ENCODE measurements at regions not wholly inside any gene's neighbourhood (a gene's known extent, or its start where the extent isn't known, plus 50 kb on each side); places are given as distances from the start of the nearest gene placed in this dataset.
"Not testable (repeated sequence)": the region's sequence is repeated elsewhere in the genome, so short reads cannot be mapped to it uniquely, and the experiment has no call there.

GRCh38 chr6:167221400-167222201 lies 63.8 kb upstream of the GPR31 start:
- no peaks in the 10 kb centered on the region for H3K9me3 ChIP-seq (ENCODE audit: control insufficient read depth in 2 of 3, insufficient read depth in 1 of 3, low read length in 3 of 3)
- DNase-seq (peak in 1 of 5 donors; percentile 49), FAIRE-seq (no peak)
- H3K27ac ChIP-seq (ENCODE audit: low read depth in 2 of 2, low read length in 2 of 2), result no peak overlapping the region
- no peak overlapping the region for H3K9ac ChIP-seq (ENCODE audit: low read length in 3 of 3)
- H3K27me3 ChIP-seq (ENCODE audit: control insufficient read depth, insufficient read depth, low read length), result no peaks in the 10 kb centered on the region
- intact Hi-C loops (cut with DNase I), result no loop called here
- H3K4me3 ChIP-seq (ENCODE audit: low read length in 3 of 3), result no peak overlapping the region
- TF ChIP-seq CTCF (IDR thresholded peaks at IDR 0.05; ENCODE audit: borderline replicate concordance, extremely low read depth, insufficient read depth), result no peak
- H3K36me3 ChIP-seq (ENCODE audit: control insufficient read depth in 2 of 3, insufficient read depth in 3 of 3, low read length in 3 of 3), result no peaks in the 10 kb centered on the region
- no peaks in the 10 kb centered on the region for H3K4me1 ChIP-seq (ENCODE audit: control insufficient read depth in 2 of 3, insufficient read depth in 2 of 3, low read depth in 1 of 3, low read length in 3 of 3)

DNA sequence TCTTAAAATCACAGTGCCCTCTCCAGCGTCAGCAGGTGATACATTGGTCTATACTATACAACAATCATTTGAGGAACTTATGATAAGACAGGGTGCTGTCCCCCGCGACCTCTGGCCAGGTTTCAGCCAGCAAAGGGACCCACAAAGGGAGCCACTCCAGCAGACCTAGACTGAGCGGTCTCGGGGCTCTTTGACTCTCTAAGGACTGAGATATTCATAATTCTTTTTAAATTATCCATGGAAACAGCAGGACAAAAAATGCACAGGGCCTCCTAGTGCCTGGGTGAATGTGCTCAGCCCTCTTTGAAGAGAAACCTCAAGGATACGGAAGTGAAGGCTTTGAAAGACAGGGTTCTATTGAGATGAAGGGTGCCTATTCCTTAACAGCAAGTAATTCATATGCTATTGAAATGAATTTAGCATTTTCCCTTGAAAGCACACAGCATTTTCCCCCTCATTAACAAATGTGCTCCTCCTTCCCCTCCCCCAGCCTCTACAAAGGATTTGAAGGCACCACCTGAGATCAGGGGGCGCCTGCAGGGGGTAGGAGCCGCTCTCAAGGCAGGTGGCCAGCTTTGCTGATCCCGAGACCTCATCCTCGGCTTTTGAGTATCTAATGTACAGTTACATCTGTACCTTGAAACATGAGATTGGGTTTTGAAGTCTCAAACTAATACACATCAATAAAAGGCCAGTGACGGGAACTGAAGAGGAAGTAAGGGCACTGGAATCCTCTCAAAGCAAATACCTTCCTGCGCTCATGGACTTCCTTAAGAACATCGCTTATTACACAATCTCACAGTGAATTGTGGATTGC lies 65.3 kb upstream of the UNC93A start:
- DNase-seq; H3K4me1 ChIP-seq (ENCODE audit: control insufficient read depth in 2 of 3, insufficient read depth in 2 of 3, low read depth in 1 of 3, low read length in 3 of 3); intact Hi-C loops (cut with DNase I); H3K27me3 ChIP-seq (ENCODE audit: control insufficient read depth, insufficient read depth, low read length); H3K9me3 ChIP-seq (ENCODE audit: control insufficient read depth in 2 of 3, insufficient read depth in 1 of 3, low read length in 3 of 3); FAIRE-seq; H3K9ac ChIP-seq (ENCODE audit: low read length in 3 of 3); H3K36me3 ChIP-seq (ENCODE audit: control insufficient read depth in 2 of 3, insufficient read depth in 3 of 3, low read length in 3 of 3); H3K4me3 ChIP-seq (ENCODE audit: low read length in 3 of 3); H3K27ac ChIP-seq (ENCODE audit: low read depth in 2 of 2, low read length in 2 of 2): not testable (repeated sequence)

- H3K4me1 ChIP-seq (ENCODE audit: control insufficient read depth in 2 of 3, insufficient read depth in 2 of 3, low read depth in 1 of 3, low read length in 3 of 3), result no peaks in the 10 kb centered on the region
- no peak overlapping the region for H3K27ac ChIP-seq (ENCODE audit: low read depth in 2 of 2, low read length in 2 of 2)
- no peaks in the 10 kb centered on the region for H3K9me3 ChIP-seq (ENCODE audit: control insufficient read depth in 2 of 3, insufficient read depth in 1 of 3, low read length in 3 of 3)
- no peaks in the 10 kb centered on the region for H3K27me3 ChIP-seq (ENCODE audit: control insufficient read depth, insufficient read depth, low read length)
- no peak overlapping the region for H3K4me3 ChIP-seq (ENCODE audit: low read length in 3 of 3)
- intact Hi-C loops (cut with DNase I), result no loop called here
- no peak overlapping the region for H3K9ac ChIP-seq (ENCODE audit: low read length in 3 of 3)
- FAIRE-seq (no peak), DNase-seq (no peak)
- H3K36me3 ChIP-seq (ENCODE audit: control insufficient read depth in 2 of 3, insufficient read depth in 3 of 3, low read length in 3 of 3), result no peaks in the 10 kb centered on the region
- no peak for TF ChIP-seq CTCF (IDR thresholded peaks at IDR 0.05; ENCODE audit: borderline replicate concordance, extremely low read depth, insufficient read depth)
Observed at GRCh38 chr6:167226383-167226685, 64.8 kb upstream of the UNC93A start.

- Histone ChIP-seq H3K27ac (ENCODE audit: low read depth in 2 of 2, low read length in 2 of 2) (no peak overlapping the region), H3K9me3 (ENCODE audit: control insufficient read depth in 2 of 3, insufficient read depth in 1 of 3, low read length in 3 of 3) (no peaks in the 10 kb centered on the region), H3K4me1 (ENCODE audit: control insufficient read depth in 2 of 3, insufficient read depth in 2 of 3, low read depth in 1 of 3, low read length in 3 of 3) (no peaks in the 10 kb centered on the region), H3K4me3 (ENCODE audit: low read length in 3 of 3) (no peak overlapping the region), H3K9ac (ENCODE audit: low read length in 3 of 3) (no peak overlapping the region), H3K36me3 (ENCODE audit: control insufficient read depth in 2 of 3, insufficient read depth in 3 of 3, low read length in 3 of 3) (no peaks in the 10 kb centered on the region), H3K27me3 (ENCODE audit: control insufficient read depth, insufficient read depth, low read length) (no peaks in the 10 kb centered on the region)
- FAIRE-seq, result no peak
- no peak for DNase-seq
- intact Hi-C loops (cut with DNase I), result no loop called here
- TF ChIP-seq CTCF (IDR thresholded peaks at IDR 0.05; ENCODE audit: borderline replicate concordance, extremely low read depth, insufficient read depth), result no peak
Observed at GRCh38 chr6:167226791-167227190, 64.3 kb upstream of the UNC93A start.

Measured in kidney (tissue), 13 donors.